ENCODE measurements at regions not wholly inside any gene's neighbourhood (a gene's known extent, or its start where the extent isn't known, plus 50 kb on each side); places are given as distances from the start of the nearest gene placed in this dataset.
"Not testable (repeated sequence)": the region's sequence is repeated elsewhere in the genome, so short reads cannot be mapped to it uniquely, and the experiment has no call there.

- Histone ChIP-seq H3K27ac (ENCODE audit: low read depth, low read length) (no peak overlapping the region), H3K4me1 (ENCODE audit: control insufficient read depth, low read length) (no peaks in the 10 kb centered on the region), H3K79me2 (ENCODE audit: control insufficient read depth, low read length) (no peaks in the 10 kb centered on the region), H3K36me3 (ENCODE audit: control insufficient read depth, low read length) (no peaks in the 10 kb centered on the region), H3K9me3 (ENCODE audit: control insufficient read depth, insufficient read depth, low read length) (no peaks in the 10 kb centered on the region), H3F3A (ENCODE audit: control insufficient read depth, insufficient read depth) (no peaks in the 10 kb centered on the region), H4K20me1 (ENCODE audit: control insufficient read depth, insufficient read depth, low read depth, low read length) (no peaks in the 10 kb centered on the region), H3K27me3 (ENCODE audit: control insufficient read depth, low read length) (peaks cover 9% of the 10 kb centered on the region; the same call in 1 of the 2 replicates), H3K4me3 (ENCODE audit: low read length) (no peak overlapping the region), H3K9me2 (replicated peaks; ENCODE audit: control insufficient read depth, low read length) (no peaks in the 10 kb centered on the region), H3K4me2 (ENCODE audit: low read length) (no peak overlapping the region)
- TF ChIP-seq EZH2phosphoT487 (IDR thresholded peaks at IDR 0.05; ENCODE audit: borderline replicate concordance, low read length) (no peak), CTCF (IDR thresholded peaks at IDR 0.05; ENCODE audit: low read depth, low read length, poor library complexity, severe bottlenecking) (peak; percentile 26)
These were observed 116.3 kb downstream of the TANC2 start for GRCh38 chr17:63082273-63082861.

GRCh38 chr17:63082952-63083351 is 116.9 kb downstream of the TANC2 start:
- Histone ChIP-seq H3K36me3 (ENCODE audit: control insufficient read depth, low read length) (no peaks in the 10 kb centered on the region), H3K4me2 (ENCODE audit: low read length) (no peak overlapping the region), H3K4me3 (ENCODE audit: low read length) (no peak overlapping the region)

GRCh38 chr17:63086483-63087185 is 120.6 kb downstream of the TANC2 start:
- no peaks in the 10 kb centered on the region for H3K27me3 ChIP-seq (ENCODE audit: control insufficient read depth, low read length)
- no peaks in the 10 kb centered on the region for H3K9me2 ChIP-seq (replicated peaks; ENCODE audit: control insufficient read depth, low read length)
- H3K4me3 ChIP-seq (ENCODE audit: low read length) = no peak overlapping the region
- H3F3A ChIP-seq (ENCODE audit: control insufficient read depth, insufficient read depth) = no peaks in the 10 kb centered on the region
- H3K27ac ChIP-seq (ENCODE audit: low read depth, low read length) = no peak overlapping the region
- no peaks in the 10 kb centered on the region for H4K20me1 ChIP-seq (ENCODE audit: control insufficient read depth, insufficient read depth, low read depth, low read length)
- H3K4me1 ChIP-seq (ENCODE audit: control insufficient read depth, low read length) = no peaks in the 10 kb centered on the region
- H3K79me2 ChIP-seq (ENCODE audit: control insufficient read depth, low read length) = no peaks in the 10 kb centered on the region
- no peaks in the 10 kb centered on the region for H3K9me3 ChIP-seq (ENCODE audit: control insufficient read depth, insufficient read depth, low read length)
- TF ChIP-seq EZH2phosphoT487 (IDR thresholded peaks at IDR 0.05; ENCODE audit: borderline replicate concordance, low read length) = no peak
- TF ChIP-seq CTCF (IDR thresholded peaks at IDR 0.05; ENCODE audit: low read depth, low read length, poor library complexity, severe bottlenecking) = no peak
- H3K4me2 ChIP-seq (ENCODE audit: low read length) = no peak overlapping the region
- H3K36me3 ChIP-seq (ENCODE audit: control insufficient read depth, low read length) = no peaks in the 10 kb centered on the region

More at GRCh38 chr17:63082952-63083351, 116.9 kb downstream of the TANC2 start:
- no peaks in the 10 kb centered on the region for H4K20me1 ChIP-seq (ENCODE audit: control insufficient read depth, insufficient read depth, low read depth, low read length)
- H3K27ac ChIP-seq (ENCODE audit: low read depth, low read length) = no peak overlapping the region
- TF ChIP-seq EZH2phosphoT487 (IDR thresholded peaks at IDR 0.05; ENCODE audit: borderline replicate concordance, low read length) = no peak
- no peak for TF ChIP-seq CTCF (IDR thresholded peaks at IDR 0.05; ENCODE audit: low read depth, low read length, poor library complexity, severe bottlenecking)
- no peaks in the 10 kb centered on the region for H3F3A ChIP-seq (ENCODE audit: control insufficient read depth, insufficient read depth)
- no peaks in the 10 kb centered on the region for H3K9me2 ChIP-seq (replicated peaks; ENCODE audit: control insufficient read depth, low read length)
- peaks cover 9% of the 10 kb centered on the region; the same call in 1 of the 2 replicates for H3K27me3 ChIP-seq (ENCODE audit: control insufficient read depth, low read length)
- H3K4me1 ChIP-seq (ENCODE audit: control insufficient read depth, low read length) = no peaks in the 10 kb centered on the region
- H3K79me2 ChIP-seq (ENCODE audit: control insufficient read depth, low read length) = no peaks in the 10 kb centered on the region
- no peaks in the 10 kb centered on the region for H3K9me3 ChIP-seq (ENCODE audit: control insufficient read depth, insufficient read depth, low read length)

GRCh38 chr17:63090358-63091114 is 124.5 kb downstream of the TANC2 start:
- H3K36me3 ChIP-seq (ENCODE audit: control insufficient read depth, low read length); H3K9me3 ChIP-seq (ENCODE audit: control insufficient read depth, insufficient read depth, low read length); H3K79me2 ChIP-seq (ENCODE audit: control insufficient read depth, low read length); H3K4me3 ChIP-seq (ENCODE audit: low read length); H3K27ac ChIP-seq (ENCODE audit: low read depth, low read length); H4K20me1 ChIP-seq (ENCODE audit: control insufficient read depth, insufficient read depth, low read depth, low read length); H3K4me1 ChIP-seq (ENCODE audit: control insufficient read depth, low read length); H3K4me2 ChIP-seq (ENCODE audit: low read length); H3K27me3 ChIP-seq (ENCODE audit: control insufficient read depth, low read length); H3F3A ChIP-seq (ENCODE audit: control insufficient read depth, insufficient read depth); H3K9me2 ChIP-seq (replicated peaks; ENCODE audit: control insufficient read depth, low read length): not testable (repeated sequence)

GRCh38 chr17:63091909-63092308 is 125.9 kb downstream of the TANC2 start:
- H3K4me3 ChIP-seq (ENCODE audit: low read length); H3F3A ChIP-seq (ENCODE audit: control insufficient read depth, insufficient read depth); H3K27ac ChIP-seq (ENCODE audit: low read depth, low read length); H3K9me2 ChIP-seq (replicated peaks; ENCODE audit: control insufficient read depth, low read length); H3K4me1 ChIP-seq (ENCODE audit: control insufficient read depth, low read length); H3K9me3 ChIP-seq (ENCODE audit: control insufficient read depth, insufficient read depth, low read length); H4K20me1 ChIP-seq (ENCODE audit: control insufficient read depth, insufficient read depth, low read depth, low read length); H3K36me3 ChIP-seq (ENCODE audit: control insufficient read depth, low read length); H3K4me2 ChIP-seq (ENCODE audit: low read length); H3K79me2 ChIP-seq (ENCODE audit: control insufficient read depth, low read length); H3K27me3 ChIP-seq (ENCODE audit: control insufficient read depth, low read length): not testable (repeated sequence)
